ENCODE measurements at regions not wholly inside any gene's neighbourhood (a gene's known extent, or its start where the extent isn't known, plus 50 kb on each side); places are given as distances from the start of the nearest gene placed in this dataset.

- Histone ChIP-seq H4K20me1 (ENCODE audit: insufficient read depth) (no peaks in the 10 kb centered on the region), H3K9me2 (ENCODE audit: insufficient read depth) (no peaks in the 10 kb centered on the region), H3K9ac (ENCODE audit: low read length) (no peak overlapping the region), H3K4me1 (ENCODE audit: control insufficient read depth in 1 of 2, insufficient read depth in 2 of 2, low read length in 2 of 2) (no peaks in the 10 kb centered on the region), H3K4me3 (replicated peaks in 1 of 2; ENCODE audit: low read depth in 1 of 2, low read length in 2 of 2) (no peak overlapping the region), H3K4me2 (ENCODE audit: low read length) (no peak overlapping the region), H2AFZ (ENCODE audit: low read depth, low read length, poor library complexity, severe bottlenecking) (no peak overlapping the region), H3K27ac (ENCODE audit: low read depth, low read length) (no peak overlapping the region), H3K9me3 (ENCODE audit: control insufficient read depth in 1 of 2, insufficient read depth in 1 of 2, low read depth in 1 of 2, low read length in 2 of 2) (no peaks in the 10 kb centered on the region), H3K36me3 (ENCODE audit: control insufficient read depth in 1 of 2, insufficient read depth in 2 of 2, low read length in 2 of 2) (no peaks in the 10 kb centered on the region), H3K79me2 (ENCODE audit: insufficient read depth, low read length) (no peaks in the 10 kb centered on the region), H3K27me3 (ENCODE audit: insufficient read depth, low read length) (no peaks in the 10 kb centered on the region)
- BruUV-seq (replicated peaks), result no TSS peak
- ChIA-PET CTCF (no interaction called here), RAD21 (ENCODE audit: low non-redundant PET in 1 of 2, low total read pairs in 2 of 2, uncharacterized antibody in 2 of 2, unreplicated experiment in 2 of 2) (no interaction called here), POLR2A (no interaction called here)
- ATAC-seq (no peak), DNase-seq (ENCODE audit: low read depth, low spot score) (no peak)
- TF ChIP-seq YY1 (IDR thresholded peaks at IDR 0.05; ENCODE audit: extremely low read depth, insufficient replicate concordance, low read depth, low read length) (no peak), EZH2 (IDR thresholded peaks at IDR 0.05) (no peak), EGR1 (IDR thresholded peaks at IDR 0.05; ENCODE audit: low read depth) (no peak), SP1 (IDR thresholded peaks at IDR 0.05; ENCODE audit: low read depth) (no peak), CBX3 (IDR thresholded peaks at IDR 0.05; ENCODE audit: low read depth) (no peak)
- intact Hi-C loops (cut with micrococcal nuclease), result no loop called here
These were observed 79.6 kb upstream of the GCFC2 start for GRCh38 chr2:75790121-75790813.

GRCh38 chr2:75788902-75789301 is 78.2 kb upstream of the GCFC2 start:
- Histone ChIP-seq H3K27me3 (ENCODE audit: insufficient read depth, low read length) (no peaks in the 10 kb centered on the region), H3K9me2 (ENCODE audit: insufficient read depth) (no peaks in the 10 kb centered on the region), H4K20me1 (ENCODE audit: insufficient read depth) (no peaks in the 10 kb centered on the region), H3K27ac (ENCODE audit: low read depth, low read length) (no peak overlapping the region), H3K4me3 (replicated peaks in 1 of 2; ENCODE audit: low read depth in 1 of 2, low read length in 2 of 2) (no peak overlapping the region), H3K79me2 (ENCODE audit: insufficient read depth, low read length) (no peaks in the 10 kb centered on the region), H2AFZ (ENCODE audit: low read depth, low read length, poor library complexity, severe bottlenecking) (no peak overlapping the region), H3K4me1 (ENCODE audit: control insufficient read depth in 1 of 2, insufficient read depth in 2 of 2, low read length in 2 of 2) (no peaks in the 10 kb centered on the region), H3K36me3 (ENCODE audit: control insufficient read depth in 1 of 2, insufficient read depth in 2 of 2, low read length in 2 of 2) (no peaks in the 10 kb centered on the region), H3K9me3 (ENCODE audit: control insufficient read depth in 1 of 2, insufficient read depth in 1 of 2, low read depth in 1 of 2, low read length in 2 of 2) (no peaks in the 10 kb centered on the region), H3K4me2 (ENCODE audit: low read length) (no peak overlapping the region), H3K9ac (ENCODE audit: low read length) (no peak overlapping the region)
- no peak for ATAC-seq
- DNase-seq (ENCODE audit: low read depth, low spot score), result no peak
- CTCF ChIA-PET, result interaction anchor here (0.9 kb wide), 1 partner anchor 13 kb away, joined by 4 read pairs; no protein-coding TSS in a partner anchor
- no TSS peak for BruUV-seq (replicated peaks)
- no peak for TF ChIP-seq CEBPB (IDR thresholded peaks at IDR 0.05; ENCODE audit: low read depth)
- TF ChIP-seq EZH2phosphoT487 (IDR thresholded peaks at IDR 0.05; ENCODE audit: borderline replicate concordance), result no peak
- TF ChIP-seq ELF1 (IDR thresholded peaks at IDR 0.05; ENCODE audit: borderline replicate concordance, low read depth), result no peak
- intact Hi-C loops (cut with micrococcal nuclease), result no loop called here
- POLR2A ChIA-PET, result no interaction called here
- RAD21 ChIA-PET (ENCODE audit: low non-redundant PET in 1 of 2, low total read pairs in 2 of 2, uncharacterized antibody in 2 of 2, unreplicated experiment in 2 of 2), result no interaction called here
